Psoas muscle (tissue), 7 donors: ENCODE measurements at regions not wholly inside any gene's neighbourhood (a gene's known extent, or its start where the extent isn't known, plus 50 kb on each side); places are given as distances from the start of the nearest gene placed in this dataset.

Experiments used
- ATAC-seq, 4 donors: fragments of 200-7000 bp; cut with Tn5 transposase; one replicate each; pipeline ENCODE4 v1.9.1; 2020; ENCODE audit warnings: moderate library complexity in 3 of 4, mild to moderate bottlenecking in 2 of 4
- DNase-seq, 2 donors: peaks; one replicate each; pipeline ENCODE4 v3.0.0-alpha.2; 2020
- H3K27ac ChIP-seq: fragments of 200-600 bp; one replicate; pipeline ENCODE4 v1.8.0; 2022
- H3K27me3 ChIP-seq, 3 donors: fragments of 200-600 bp in 1 of 3; one replicate each; pipeline versions ENCODE4 v1.6.1 to v1.8.0; 2013 to 2022; ENCODE audit warnings: low read length in 2 of 3, mild to moderate bottlenecking in 2 of 3, moderate library complexity in 1 of 3; ENCODE audit not compliant: insufficient read depth in 3 of 3
- H3K36me3 ChIP-seq, 2 donors: fragments of 200-600 bp in 1 of 2; one replicate each; pipeline versions ENCODE4 v1.6.1 to v1.8.0; 2013 to 2022; ENCODE audit warnings: low read depth in 1 of 2, mild to moderate bottlenecking in 1 of 2, moderate library complexity in 1 of 2; ENCODE audit not compliant: insufficient read depth in 1 of 2
- H3K4me1 ChIP-seq: fragments of 200-600 bp; one replicate; pipeline ENCODE4 v1.8.0; 2022
- H3K4me3 ChIP-seq: fragments of 200-600 bp; one replicate; pipeline ENCODE4 v1.8.0; 2022; ENCODE audit warnings: mild to moderate bottlenecking
- H3K9me3 ChIP-seq: fragments of 200-600 bp; one replicate; pipeline ENCODE4 v1.8.0; 2022
- WGBS, 3 donors: extraction: QIAGEN DNeasy Blood & Tissue Kit; methylation state at CpG; one replicate each; pipeline versions ENCODE4 v1.1.6 to v1.1.7; 2013; 5-methylcytosine and 5-hydroxymethylcytosine counted together
- intact Hi-C, 2 donors: fragments of 100-400 bp; cut with DNase I; formaldehyde crosslinking; loops; one replicate each; pipeline versions ENCODE4 v1.11.0 to v1.14.2; 2022
- TF ChIP-seq, protein P1 (sequence below): fragments of 200-600 bp; IDR thresholded peaks from one replicate; pipeline ENCODE4 v1.8.0; 2022; ENCODE audit warnings: antibody characterized with exemption
- donor health status: healthy with polysubstance abuse.
- donor health status: DM: no; HTN: no; CAD: no; lungs with moderate emphysema.
- donor health status: Bipolar disorder and iron deficiency.
- donor health status: healthy.
- donor health status: DM: yes; HTN: yes; CAD: no.
- donor health status: DM: no; HTN: no; CAD: no.
- donor health status: DM: yes; HTN: yes; CAD: no.

DNA sequence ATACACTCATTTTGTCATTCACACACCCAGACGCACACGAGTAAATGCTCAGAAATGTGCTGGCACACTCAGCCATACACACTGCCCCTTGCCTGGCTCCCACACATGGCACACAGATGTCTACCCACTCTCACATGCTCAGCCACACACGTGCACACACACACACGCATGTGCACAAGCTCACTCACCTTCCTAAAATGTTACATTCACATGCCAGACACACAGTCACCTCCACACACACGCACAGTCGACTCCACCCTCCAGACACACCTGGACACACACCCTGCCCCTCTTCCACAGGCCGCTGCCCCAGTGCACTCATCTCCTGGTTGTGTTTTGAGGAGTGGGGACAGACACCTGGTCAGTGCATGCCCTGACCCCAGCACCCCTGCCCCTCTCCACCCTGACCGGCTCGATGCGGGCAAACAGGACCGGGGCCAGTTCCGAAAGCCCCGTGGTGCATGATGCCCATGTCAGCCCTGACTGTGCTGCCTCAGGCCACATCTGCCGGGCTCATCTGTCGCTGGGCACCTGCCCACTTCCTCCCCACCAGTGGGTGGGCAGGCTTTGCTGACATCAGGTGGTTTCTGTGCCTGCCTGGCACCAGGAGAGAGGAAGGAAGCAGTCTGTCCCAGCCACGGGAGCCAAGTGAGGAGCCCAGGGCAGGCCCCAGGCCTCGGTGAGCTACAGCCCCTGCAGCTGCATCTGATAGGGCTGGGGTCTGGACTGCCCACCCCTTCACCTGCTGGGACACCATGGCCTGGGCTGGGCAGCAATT lies 84.9 kb upstream of the ZNF716 start:
- no peak overlapping the region for H3K27ac ChIP-seq
- DNase-seq (no peak), ATAC-seq (no peak)
- H3K36me3 ChIP-seq = no peaks in the 10 kb centered on the region
- no peaks in the 10 kb centered on the region for H3K9me3 ChIP-seq
- TF ChIP-seq, protein P1, sequence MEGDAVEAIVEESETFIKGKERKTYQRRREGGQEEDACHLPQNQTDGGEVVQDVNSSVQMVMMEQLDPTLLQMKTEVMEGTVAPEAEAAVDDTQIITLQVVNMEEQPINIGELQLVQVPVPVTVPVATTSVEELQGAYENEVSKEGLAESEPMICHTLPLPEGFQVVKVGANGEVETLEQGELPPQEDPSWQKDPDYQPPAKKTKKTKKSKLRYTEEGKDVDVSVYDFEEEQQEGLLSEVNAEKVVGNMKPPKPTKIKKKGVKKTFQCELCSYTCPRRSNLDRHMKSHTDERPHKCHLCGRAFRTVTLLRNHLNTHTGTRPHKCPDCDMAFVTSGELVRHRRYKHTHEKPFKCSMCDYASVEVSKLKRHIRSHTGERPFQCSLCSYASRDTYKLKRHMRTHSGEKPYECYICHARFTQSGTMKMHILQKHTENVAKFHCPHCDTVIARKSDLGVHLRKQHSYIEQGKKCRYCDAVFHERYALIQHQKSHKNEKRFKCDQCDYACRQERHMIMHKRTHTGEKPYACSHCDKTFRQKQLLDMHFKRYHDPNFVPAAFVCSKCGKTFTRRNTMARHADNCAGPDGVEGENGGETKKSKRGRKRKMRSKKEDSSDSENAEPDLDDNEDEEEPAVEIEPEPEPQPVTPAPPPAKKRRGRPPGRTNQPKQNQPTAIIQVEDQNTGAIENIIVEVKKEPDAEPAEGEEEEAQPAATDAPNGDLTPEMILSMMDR = no peak
- no peaks in the 10 kb centered on the region for H3K27me3 ChIP-seq
- no peaks in the 10 kb centered on the region for H3K4me1 ChIP-seq
- WGBS, 3 donors = 78 to 82% (median 81%) methylated on average over 17 of the region's 17 CpGs
- no peak overlapping the region for H3K4me3 ChIP-seq
- intact Hi-C loops = loop anchor here in 1 of 2 donors (10.0 kb wide), 1 partner anchor 60 kb away; no protein-coding TSS in a partner anchor

DNA sequence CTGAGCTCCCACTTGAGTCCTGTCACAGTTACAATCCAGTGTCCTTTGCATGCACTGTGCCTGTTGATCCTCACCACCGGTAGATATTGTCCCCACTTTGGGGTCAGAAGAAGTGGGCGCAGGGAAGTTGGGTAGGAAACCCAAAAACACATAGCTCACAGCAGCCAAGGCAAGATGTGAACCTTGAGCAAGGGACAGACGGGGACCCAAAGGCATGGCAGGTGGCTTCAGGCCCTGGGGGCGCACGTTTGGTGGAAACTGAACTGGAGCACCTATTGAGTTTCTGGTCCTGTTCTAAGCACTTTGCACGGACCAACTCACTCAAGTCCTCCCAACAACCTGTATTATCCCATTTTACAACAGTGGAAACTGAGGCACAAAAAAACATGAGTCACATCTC lies 82.8 kb upstream of the ZNF716 start:
- TF ChIP-seq, protein P1 = no peak
- DNase-seq (no peak), ATAC-seq (no peak)
- Histone ChIP-seq H3K4me3 (no peak overlapping the region), H3K27ac (no peak overlapping the region), H3K36me3 (no peaks in the 10 kb centered on the region), H3K27me3 (no peaks in the 10 kb centered on the region), H3K4me1 (no peaks in the 10 kb centered on the region), H3K9me3 (no peaks in the 10 kb centered on the region)
- intact Hi-C loops = loop anchor here in 1 of 2 donors (10.0 kb wide), 1 partner anchor 62 kb away; no protein-coding TSS in a partner anchor
- 80 to 82% (median 80%) methylated on average over 6 of the region's 6 CpGs for WGBS, 3 donors

- DNase-seq (no peak), ATAC-seq (peak in 1 of 4 donors; percentile 75)
- H3K27me3 ChIP-seq = no peaks in the 10 kb centered on the region
- WGBS, 3 donors = 75 to 77% (median 76%) methylated on average over 4 of the region's 4 CpGs
- intact Hi-C loops = no loop called here
- no peak overlapping the region for H3K27ac ChIP-seq
- H3K9me3 ChIP-seq = no peaks in the 10 kb centered on the region
- H3K36me3 ChIP-seq = no peaks in the 10 kb centered on the region
- H3K4me1 ChIP-seq = no peaks in the 10 kb centered on the region
- TF ChIP-seq, protein P1 = no peak
- H3K4me3 ChIP-seq = no peak overlapping the region
Measured at GRCh38 chr7:57370066-57370738, 79.8 kb upstream of the ZNF716 start.

- intact Hi-C loops = no loop called here
- no peaks in the 10 kb centered on the region for H3K36me3 ChIP-seq
- H3K4me1 ChIP-seq = no peaks in the 10 kb centered on the region
- no peak overlapping the region for H3K4me3 ChIP-seq
- no peak overlapping the region for H3K27ac ChIP-seq
- TF ChIP-seq, protein P1 = no peak
- DNase-seq (no peak), ATAC-seq (no peak)
- H3K9me3 ChIP-seq = no peaks in the 10 kb centered on the region
- WGBS, 3 donors = 49 to 73% (median 70%) methylated on average over 2 of the region's 2 CpGs
- H3K27me3 ChIP-seq = no peaks in the 10 kb centered on the region
Measured at GRCh38 chr7:57370739-57371098, 79.3 kb upstream of the ZNF716 start.
